ENCODE measurements at regions not wholly inside any gene's neighbourhood (a gene's known extent, or its start where the extent isn't known, plus 50 kb on each side); places are given as distances from the start of the nearest gene placed in this dataset.
"Not testable (repeated sequence)": the region's sequence is repeated elsewhere in the genome, so short reads cannot be mapped to it uniquely, and the experiment has no call there.

GRCh38 chrX:45513042-45513441 is 312.4 kb upstream of the DIPK2B start:
- no peak for DNase-seq (ENCODE audit: insufficient read length, low spot score, missing footprints)
- H4K20me1 ChIP-seq (ENCODE audit: insufficient read depth, low read length), result no peaks in the 10 kb centered on the region
- H3K4me1 ChIP-seq (ENCODE audit: insufficient read depth, low read length), result peaks cover 39% of the 10 kb centered on the region
- no peaks in the 10 kb centered on the region for H3K36me3 ChIP-seq (ENCODE audit: insufficient read depth, low read length)
- no peak overlapping the region for H3K4me2 ChIP-seq (ENCODE audit: insufficient read depth, low read length)
- H3K79me2 ChIP-seq (ENCODE audit: insufficient read depth, low read length), result no peaks in the 10 kb centered on the region
- no peak overlapping the region for H3K27ac ChIP-seq (ENCODE audit: low read depth, low read length)
- H3K4me3 ChIP-seq (ENCODE audit: insufficient read depth, low read length), result no peak overlapping the region
- no peaks in the 10 kb centered on the region for H3K9me3 ChIP-seq (ENCODE audit: low read depth, low read length)
- H2AFZ ChIP-seq (ENCODE audit: low read length), result no peak overlapping the region
- no peak for TF ChIP-seq CTCF (IDR thresholded peaks at IDR 0.05; ENCODE audit: extremely low read depth, low read depth, low read length)
- H3K27me3 ChIP-seq (ENCODE audit: insufficient read depth, low read length), result no peaks in the 10 kb centered on the region

- H3K27me3 ChIP-seq (ENCODE audit: insufficient read depth, low read length), result no peaks in the 10 kb centered on the region
- no peak overlapping the region for H2AFZ ChIP-seq (ENCODE audit: low read length)
- H3K79me2 ChIP-seq (ENCODE audit: insufficient read depth, low read length), result no peaks in the 10 kb centered on the region
- no peak overlapping the region for H3K4me3 ChIP-seq (ENCODE audit: insufficient read depth, low read length)
- no peaks in the 10 kb centered on the region for H3K36me3 ChIP-seq (ENCODE audit: insufficient read depth, low read length)
- no peak for TF ChIP-seq CTCF (IDR thresholded peaks at IDR 0.05; ENCODE audit: extremely low read depth, low read depth, low read length)
- no peaks in the 10 kb centered on the region for H4K20me1 ChIP-seq (ENCODE audit: insufficient read depth, low read length)
- H3K4me2 ChIP-seq (ENCODE audit: insufficient read depth, low read length), result no peak overlapping the region
- H3K9me3 ChIP-seq (ENCODE audit: low read depth, low read length), result no peaks in the 10 kb centered on the region
- DNase-seq (ENCODE audit: insufficient read length, low spot score, missing footprints), result no peak
- H3K4me1 ChIP-seq (ENCODE audit: insufficient read depth, low read length), result peaks cover 32% of the 10 kb centered on the region
- H3K27ac ChIP-seq (ENCODE audit: low read depth, low read length), result peak overlapping the region; percentile 19
Observed at GRCh38 chrX:45508454-45508853, 307.8 kb upstream of the DIPK2B start.

- Histone ChIP-seq H3K9me3 (ENCODE audit: low read depth, low read length) (no peaks in the 10 kb centered on the region), H3K36me3 (ENCODE audit: insufficient read depth, low read length) (no peaks in the 10 kb centered on the region), H2AFZ (ENCODE audit: low read length) (no peak overlapping the region), H3K27ac (ENCODE audit: low read depth, low read length) (peak overlapping the region; percentile 75), H3K4me2 (ENCODE audit: insufficient read depth, low read length) (no peak overlapping the region), H3K79me2 (ENCODE audit: insufficient read depth, low read length) (no peaks in the 10 kb centered on the region), H3K4me3 (ENCODE audit: insufficient read depth, low read length) (no peak overlapping the region), H4K20me1 (ENCODE audit: insufficient read depth, low read length) (no peaks in the 10 kb centered on the region), H3K4me1 (ENCODE audit: insufficient read depth, low read length) (peaks cover 32% of the 10 kb centered on the region), H3K27me3 (ENCODE audit: insufficient read depth, low read length) (peaks cover 11% of the 10 kb centered on the region)
- no peak for DNase-seq (ENCODE audit: insufficient read length, low spot score, missing footprints)
- TF ChIP-seq CTCF (IDR thresholded peaks at IDR 0.05; ENCODE audit: extremely low read depth, low read depth, low read length), result no peak
Observed at GRCh38 chrX:45506149-45506730, 305.6 kb upstream of the DIPK2B start.

- Histone ChIP-seq H3K79me2 (ENCODE audit: insufficient read depth, low read length) (no peaks in the 10 kb centered on the region), H4K20me1 (ENCODE audit: insufficient read depth, low read length) (no peaks in the 10 kb centered on the region), H3K36me3 (ENCODE audit: insufficient read depth, low read length) (no peaks in the 10 kb centered on the region), H3K27me3 (ENCODE audit: insufficient read depth, low read length) (peaks cover 13% of the 10 kb centered on the region), H3K4me1 (ENCODE audit: insufficient read depth, low read length) (peaks cover 32% of the 10 kb centered on the region), H3K4me2 (ENCODE audit: insufficient read depth, low read length) (peak overlapping the region; percentile 5), H3K27ac (ENCODE audit: low read depth, low read length) (peak overlapping the region; percentile 75), H2AFZ (ENCODE audit: low read length) (no peak overlapping the region), H3K9me3 (ENCODE audit: low read depth, low read length) (no peaks in the 10 kb centered on the region), H3K4me3 (ENCODE audit: insufficient read depth, low read length) (no peak overlapping the region)
- TF ChIP-seq CTCF (IDR thresholded peaks at IDR 0.05; ENCODE audit: extremely low read depth, low read depth, low read length), result no peak
- peak; percentile 69 for DNase-seq (ENCODE audit: insufficient read length, low spot score, missing footprints)
Observed at GRCh38 chrX:45505214-45505613, 304.5 kb upstream of the DIPK2B start.

- not testable (repeated sequence) for H3K4me2 ChIP-seq (ENCODE audit: insufficient read depth, low read length); H3K9me3 ChIP-seq (ENCODE audit: low read depth, low read length); H3K4me3 ChIP-seq (ENCODE audit: insufficient read depth, low read length); H3K36me3 ChIP-seq (ENCODE audit: insufficient read depth, low read length); H3K79me2 ChIP-seq (ENCODE audit: insufficient read depth, low read length); DNase-seq (ENCODE audit: insufficient read length, low spot score, missing footprints); H4K20me1 ChIP-seq (ENCODE audit: insufficient read depth, low read length); H2AFZ ChIP-seq (ENCODE audit: low read length); H3K27ac ChIP-seq (ENCODE audit: low read depth, low read length)
- Histone ChIP-seq H3K4me1 (ENCODE audit: insufficient read depth, low read length) (peaks cover 32% of the 10 kb centered on the region), H3K27me3 (ENCODE audit: insufficient read depth, low read length) (peaks cover 13% of the 10 kb centered on the region)
Observed at GRCh38 chrX:45503787-45504362, 303.2 kb upstream of the DIPK2B start.
